Hepatocyte (in vitro differentiated cells): ENCODE measurements at regions not wholly inside any gene's neighbourhood (a gene's known extent, or its start where the extent isn't known, plus 50 kb on each side); places are given as distances from the start of the nearest gene placed in this dataset.

Experiments
- DNase-seq: peaks from one replicate; pipeline ENCODE4 v3.0.0-alpha.2; 2016; ENCODE audit warnings: low spot score
- H2AFZ ChIP-seq: fragments of 200-600 bp; sonication (generic); 2 replicates; pipeline ENCODE4 v1.6.0; 2016; ENCODE audit warnings: antibody characterized with exemption, mild to moderate bottlenecking
- H3K27ac ChIP-seq: fragments of 200-600 bp; sonication (generic); 2 replicates; pipeline ENCODE4 v1.5.1; 2016; ENCODE audit warnings: mild to moderate bottlenecking
- H3K27me3 ChIP-seq: fragments of 200-600 bp; sonication (generic); 2 replicates; pipeline ENCODE4 v1.6.1; 2016
- H3K36me3 ChIP-seq: fragments of 200-600 bp; sonication (generic); replicated peaks from 2 replicates; pipeline ENCODE4 v1.5.1; 2016; ENCODE audit warnings: low read depth; ENCODE audit not compliant: insufficient read depth
- H3K4me1 ChIP-seq: fragments of 200-600 bp; sonication (generic); 2 replicates; pipeline ENCODE4 v1.5.1; 2016; ENCODE audit warnings: mild to moderate bottlenecking, moderate library complexity; ENCODE audit not compliant: insufficient read depth
- H3K4me2 ChIP-seq: fragments of 200-600 bp; sonication (generic); 2 replicates; pipeline ENCODE4 v1.6.0; 2016
- H3K4me3 ChIP-seq: fragments of 200-600 bp; sonication (generic); 2 replicates; pipeline ENCODE4 v1.5.1; 2016; ENCODE audit warnings: mild to moderate bottlenecking
- H3K79me2 ChIP-seq: fragments of 200-600 bp; sonication (generic); 2 replicates; pipeline ENCODE4 v1.6.0; 2017; ENCODE audit warnings: mild to moderate bottlenecking
- H3K9me2 ChIP-seq: fragments of 200-600 bp; sonication (generic); replicated peaks from 2 replicates; pipeline ENCODE4 v1.6.0; 2017; ENCODE audit warnings: mild to moderate bottlenecking; ENCODE audit not compliant: insufficient read depth
- H3K9me3 ChIP-seq: fragments of 200-600 bp; sonication (generic); 2 replicates; pipeline ENCODE4 v1.5.1; 2016; ENCODE audit warnings: low read depth, mild to moderate bottlenecking
- H4K20me1 ChIP-seq: fragments of 200-600 bp; sonication (generic); 2 replicates; pipeline ENCODE4 v1.6.0; 2016; ENCODE audit warnings: mild to moderate bottlenecking; ENCODE audit not compliant: insufficient read depth, poor library complexity, severe bottlenecking
- EZH2 ChIP-seq: fragments of 200-600 bp; sonication (generic); IDR thresholded peaks from 2 replicates; pipeline ENCODE4 v1.6.1; 2016; ENCODE audit warnings: antibody characterized with exemption, mild to moderate bottlenecking, borderline replicate concordance
- EZH2phosphoT487 ChIP-seq: fragments of 200-600 bp; sonication (generic); IDR thresholded peaks from one replicate; pipeline ENCODE4 v1.6.1; 2018; ENCODE audit warnings: antibody characterized with exemption, mild to moderate bottlenecking, low read depth, moderate library complexity; ENCODE audit not compliant: unreplicated experiment, severe bottlenecking
- whole genome bisulfite sequencing: methylation state at CpG from one replicate; pipeline ENCODE4 v1.1.6; 2016; ENCODE audit warnings: low lambda C conversion rate; ENCODE audit errors: missing lambda C conversion rate; 5-methylcytosine and 5-hydroxymethylcytosine counted together
- TF ChIP-seq, protein P1 (sequence below): fragments of 200-600 bp; sonication (generic); IDR thresholded peaks from 2 replicates; pipeline ENCODE4 v1.5.1; 2016; ENCODE audit warnings: antibody characterized with exemption, mild to moderate bottlenecking; ENCODE audit not compliant: poor library complexity

DNA sequence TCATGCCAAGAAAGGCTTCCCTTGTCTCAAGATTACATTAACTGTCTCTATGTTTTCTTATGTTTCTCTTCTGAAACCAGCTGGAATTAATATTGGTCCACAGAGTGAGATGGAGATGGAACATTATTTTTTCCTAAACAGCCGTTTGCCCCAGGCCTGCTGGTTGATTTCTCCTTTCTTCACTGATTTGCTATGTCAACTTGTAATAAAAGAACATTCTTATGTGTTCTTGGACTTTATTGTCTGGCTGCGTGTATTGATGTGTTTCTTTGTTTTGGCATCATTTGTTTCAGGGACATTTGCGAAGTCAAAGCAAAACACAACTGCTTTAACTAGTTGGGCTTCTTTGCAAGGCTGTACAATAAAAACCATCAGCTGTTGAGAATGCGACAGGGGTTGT is 168.5 kb downstream of the FAM43A start:
- WGBS, result 52% methylated on average over 4 of the region's 4 CpGs
- Histone ChIP-seq H3K27ac (peak overlapping the region; percentile 32), H3K4me3 (no peak overlapping the region), H4K20me1 (no peaks in the 10 kb centered on the region), H2AFZ (no peak overlapping the region), H3K9me2 (no peaks in the 10 kb centered on the region), H3K36me3 (no peaks in the 10 kb centered on the region), H3K4me2 (peak overlapping the region; percentile 23), H3K79me2 (no peaks in the 10 kb centered on the region), H3K27me3 (no peaks in the 10 kb centered on the region), H3K9me3 (no peaks in the 10 kb centered on the region), H3K4me1 (peaks cover 37% of the 10 kb centered on the region)
- TF ChIP-seq, protein P1, sequence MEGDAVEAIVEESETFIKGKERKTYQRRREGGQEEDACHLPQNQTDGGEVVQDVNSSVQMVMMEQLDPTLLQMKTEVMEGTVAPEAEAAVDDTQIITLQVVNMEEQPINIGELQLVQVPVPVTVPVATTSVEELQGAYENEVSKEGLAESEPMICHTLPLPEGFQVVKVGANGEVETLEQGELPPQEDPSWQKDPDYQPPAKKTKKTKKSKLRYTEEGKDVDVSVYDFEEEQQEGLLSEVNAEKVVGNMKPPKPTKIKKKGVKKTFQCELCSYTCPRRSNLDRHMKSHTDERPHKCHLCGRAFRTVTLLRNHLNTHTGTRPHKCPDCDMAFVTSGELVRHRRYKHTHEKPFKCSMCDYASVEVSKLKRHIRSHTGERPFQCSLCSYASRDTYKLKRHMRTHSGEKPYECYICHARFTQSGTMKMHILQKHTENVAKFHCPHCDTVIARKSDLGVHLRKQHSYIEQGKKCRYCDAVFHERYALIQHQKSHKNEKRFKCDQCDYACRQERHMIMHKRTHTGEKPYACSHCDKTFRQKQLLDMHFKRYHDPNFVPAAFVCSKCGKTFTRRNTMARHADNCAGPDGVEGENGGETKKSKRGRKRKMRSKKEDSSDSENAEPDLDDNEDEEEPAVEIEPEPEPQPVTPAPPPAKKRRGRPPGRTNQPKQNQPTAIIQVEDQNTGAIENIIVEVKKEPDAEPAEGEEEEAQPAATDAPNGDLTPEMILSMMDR, result no peak
- TF ChIP-seq EZH2phosphoT487, result peak; percentile 89
- no peak for DNase-seq

GRCh38 chr3:194854659-194855390 is 169.1 kb downstream of the FAM43A start:
- H3K27me3 ChIP-seq, result no peaks in the 10 kb centered on the region
- H3K4me2 ChIP-seq, result peak overlapping the region; percentile 23
- H3K27ac ChIP-seq, result peak overlapping the region; percentile 32
- no peaks in the 10 kb centered on the region for H3K9me2 ChIP-seq
- TF ChIP-seq, protein P1, result no peak
- TF ChIP-seq EZH2phosphoT487 (no peak), EZH2 (no peak)
- H3K9me3 ChIP-seq, result no peaks in the 10 kb centered on the region
- no peak overlapping the region for H3K4me3 ChIP-seq
- H3K36me3 ChIP-seq, result no peaks in the 10 kb centered on the region
- no peaks in the 10 kb centered on the region for H4K20me1 ChIP-seq
- peaks cover 31% of the 10 kb centered on the region for H3K4me1 ChIP-seq
- H2AFZ ChIP-seq, result no peak overlapping the region
- 77% methylated on average over 9 of the region's 9 CpGs for WGBS
- no peak for DNase-seq
- H3K79me2 ChIP-seq, result no peaks in the 10 kb centered on the region

DNA sequence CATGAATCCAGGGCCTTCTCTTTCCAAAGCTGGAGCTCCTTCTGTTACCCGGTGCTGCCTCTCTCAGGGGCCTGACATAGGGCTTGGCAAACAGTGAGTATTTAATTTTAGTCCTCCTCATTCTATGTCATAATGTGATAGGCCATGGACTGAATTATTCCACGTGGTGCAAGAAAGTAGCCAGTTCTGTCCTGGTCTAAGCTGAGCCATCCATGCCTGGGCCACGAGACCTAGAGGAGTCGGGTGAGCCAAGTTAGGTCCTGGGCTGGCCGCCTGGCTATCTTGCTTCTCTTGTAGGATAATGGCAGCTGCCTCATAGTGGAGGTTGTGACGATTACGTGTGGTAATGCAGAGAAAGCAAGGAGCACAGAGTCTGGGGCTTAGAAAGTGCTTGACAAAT is 170.6 kb downstream of the FAM43A start:
- WGBS, result 93% methylated on average over 7 of the region's 7 CpGs
- H3K9me2 ChIP-seq, result no peaks in the 10 kb centered on the region

DNA sequence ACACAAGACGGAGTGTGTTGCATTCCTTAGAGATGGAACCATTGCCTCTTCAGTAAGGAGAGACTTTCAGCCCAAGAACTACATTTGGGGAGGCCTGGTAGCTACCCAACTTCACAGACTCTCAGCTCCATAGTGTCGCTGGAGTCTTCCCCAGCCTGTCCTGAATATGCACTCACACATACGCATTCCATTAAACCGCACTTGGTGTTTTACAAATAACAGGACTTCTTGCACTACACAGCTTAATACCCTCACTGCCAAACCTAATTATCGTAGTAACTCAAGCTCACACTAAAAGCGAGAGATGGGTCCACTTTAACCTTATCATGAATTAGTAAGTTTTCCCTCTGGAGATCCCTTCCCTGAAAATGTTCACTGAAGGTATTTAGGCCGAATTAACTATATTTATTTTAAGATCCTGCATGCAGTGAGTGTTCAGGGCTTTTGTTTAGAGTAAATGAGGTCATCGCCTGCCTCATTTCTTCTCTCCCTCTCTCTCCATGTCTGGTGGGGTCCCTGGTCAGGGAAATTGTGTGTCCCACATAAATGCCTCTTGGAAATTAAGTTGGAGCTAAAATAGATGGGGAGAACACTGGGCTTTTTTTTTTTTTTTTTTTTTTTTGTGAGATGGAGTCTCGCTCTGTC is 171.9 kb downstream of the FAM43A start:
- Histone ChIP-seq H3K27me3 (no peaks in the 10 kb centered on the region), H4K20me1 (no peaks in the 10 kb centered on the region), H2AFZ (no peak overlapping the region), H3K79me2 (no peaks in the 10 kb centered on the region), H3K36me3 (no peaks in the 10 kb centered on the region), H3K4me3 (no peak overlapping the region), H3K4me2 (no peak overlapping the region), H3K9me2 (no peaks in the 10 kb centered on the region), H3K4me1 (peaks cover 32% of the 10 kb centered on the region), H3K27ac (no peak overlapping the region), H3K9me3 (no peaks in the 10 kb centered on the region)
- DNase-seq, result no peak
- WGBS, result 54% methylated on average over 9 of the region's 9 CpGs
- TF ChIP-seq EZH2phosphoT487 (no peak), EZH2 (no peak)
- TF ChIP-seq, protein P1, result no peak

More for the DNA sequence above, 170.6 kb downstream of the FAM43A start:
- Histone ChIP-seq H3K27me3 (no peaks in the 10 kb centered on the region), H3K4me2 (no peak overlapping the region), H3K27ac (no peak overlapping the region), H4K20me1 (no peaks in the 10 kb centered on the region), H3K36me3 (no peaks in the 10 kb centered on the region), H3K4me3 (no peak overlapping the region), H2AFZ (no peak overlapping the region), H3K79me2 (no peaks in the 10 kb centered on the region), H3K9me3 (no peaks in the 10 kb centered on the region), H3K4me1 (peaks cover 32% of the 10 kb centered on the region)
- DNase-seq, result no peak
- no peak for TF ChIP-seq EZH2
